Activated CD4-positive, alpha-beta memory T cell treated with anti-CD3 and anti-CD28 coated beads, Interleukin-2, amount 10 ng/mL, durations not matched to agents 7 days and 5 days (primary cell): ENCODE measurements at regions not wholly inside any gene's neighbourhood (a gene's known extent, or its start where the extent isn't known, plus 50 kb on each side); places are given as distances from the start of the nearest gene placed in this dataset.

Experiments used
- CTCF ChIA-PET: fragments of 350-600 bp; sonication (Branson Sonifier 250); formaldehyde crosslinking; loops from one replicate; lab custom pipeline; 2021; ENCODE audit warnings: antibody characterized with exemption, inconsistent platforms; lab: Charles Lee
- POLR2A ChIA-PET: fragments of 350-600 bp; sonication (Branson Sonifier 250); formaldehyde crosslinking; loops from one replicate; lab custom pipeline; 2021; ENCODE audit warnings: antibody characterized with exemption; lab: Charles Lee
- DNase-seq: peaks from one replicate; pipeline ENCODE4 v3.0.0-alpha.2; 2020
- H3K27ac Mint-ChIP-seq: one replicate; pipeline ENCODE4 v1.8.0; 2021; ENCODE audit warnings: mild to moderate bottlenecking, mixed read lengths
- H3K27me3 Mint-ChIP-seq: one replicate; pipeline ENCODE4 v1.8.0; 2021; ENCODE audit warnings: mixed read lengths
- H3K36me3 Mint-ChIP-seq: one replicate; pipeline ENCODE4 v1.8.0; 2021; ENCODE audit warnings: low read depth, mixed read lengths
- H3K4me1 Mint-ChIP-seq: one replicate; pipeline ENCODE4 v1.8.0; 2021; ENCODE audit warnings: mixed read lengths
- H3K4me3 Mint-ChIP-seq: one replicate; pipeline ENCODE4 v1.8.0; 2021; ENCODE audit warnings: mild to moderate bottlenecking, mixed read lengths
- H3K9me3 Mint-ChIP-seq: one replicate; pipeline ENCODE4 v1.8.0; 2021; ENCODE audit warnings: mixed read lengths

DNA sequence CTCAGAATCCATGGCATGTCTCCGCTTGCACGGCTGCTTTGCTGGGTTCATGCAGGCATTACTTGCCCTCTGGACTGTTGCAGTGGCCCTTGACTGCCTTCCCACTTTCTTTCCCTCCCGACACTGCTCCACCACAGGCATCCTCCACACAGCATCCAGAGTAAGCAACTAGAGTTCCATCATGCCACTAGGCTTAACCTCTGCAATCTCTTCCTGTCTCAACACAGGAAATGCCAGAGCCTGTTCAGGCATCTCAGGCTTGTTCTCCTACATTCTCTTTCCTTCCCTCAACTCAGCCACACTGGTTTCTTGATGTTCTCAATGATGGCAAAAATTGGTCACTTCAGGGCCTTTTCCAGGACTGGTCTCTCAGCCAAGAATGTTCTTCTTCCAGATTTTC lies 284.5 kb upstream of the KLF6 start:
- CTCF ChIA-PET = no interaction called here

DNA sequence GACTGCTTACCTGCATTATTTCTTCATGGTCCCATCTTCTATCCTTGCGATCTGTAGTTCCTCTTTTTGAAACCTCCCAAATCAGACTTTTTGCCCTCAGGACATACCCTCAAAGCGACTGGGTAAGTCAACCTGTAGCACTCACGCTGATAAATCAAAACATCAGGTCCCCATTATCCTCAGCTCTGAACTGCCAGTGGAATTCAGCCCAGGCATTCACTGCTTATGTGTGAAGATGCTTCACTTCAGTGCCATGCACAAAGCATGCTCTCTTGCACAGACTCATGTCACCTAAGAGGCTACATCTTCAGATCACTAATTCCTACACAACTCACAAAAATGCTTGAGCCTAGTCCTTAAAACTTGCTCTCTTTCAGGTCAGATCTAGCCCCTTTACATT lies 283.6 kb upstream of the KLF6 start:
- CTCF ChIA-PET = no interaction called here
- POLR2A ChIA-PET = interaction anchor here (1.1 kb wide), 1 partner anchor 284 kb away, joined by 3 read pairs; the partner anchor contains the start of gene KLF6
- H3K27ac Mint-ChIP-seq = no peak overlapping the region
- H3K9me3 Mint-ChIP-seq = no peaks in the 10 kb centered on the region
- no peaks in the 10 kb centered on the region for H3K36me3 Mint-ChIP-seq
- no peak for DNase-seq
- peaks cover 9% of the 10 kb centered on the region for H3K4me1 Mint-ChIP-seq
- H3K4me3 Mint-ChIP-seq = no peak overlapping the region
- no peaks in the 10 kb centered on the region for H3K27me3 Mint-ChIP-seq

More for the DNA sequence above, 284.5 kb upstream of the KLF6 start:
- Mint-ChIP-seq H3K27me3 (no peaks in the 10 kb centered on the region), H3K4me3 (no peak overlapping the region), H3K36me3 (no peaks in the 10 kb centered on the region), H3K4me1 (peaks cover 18% of the 10 kb centered on the region), H3K27ac (no peak overlapping the region), H3K9me3 (no peaks in the 10 kb centered on the region)
- POLR2A ChIA-PET = no interaction called here
- no peak for DNase-seq

DNA sequence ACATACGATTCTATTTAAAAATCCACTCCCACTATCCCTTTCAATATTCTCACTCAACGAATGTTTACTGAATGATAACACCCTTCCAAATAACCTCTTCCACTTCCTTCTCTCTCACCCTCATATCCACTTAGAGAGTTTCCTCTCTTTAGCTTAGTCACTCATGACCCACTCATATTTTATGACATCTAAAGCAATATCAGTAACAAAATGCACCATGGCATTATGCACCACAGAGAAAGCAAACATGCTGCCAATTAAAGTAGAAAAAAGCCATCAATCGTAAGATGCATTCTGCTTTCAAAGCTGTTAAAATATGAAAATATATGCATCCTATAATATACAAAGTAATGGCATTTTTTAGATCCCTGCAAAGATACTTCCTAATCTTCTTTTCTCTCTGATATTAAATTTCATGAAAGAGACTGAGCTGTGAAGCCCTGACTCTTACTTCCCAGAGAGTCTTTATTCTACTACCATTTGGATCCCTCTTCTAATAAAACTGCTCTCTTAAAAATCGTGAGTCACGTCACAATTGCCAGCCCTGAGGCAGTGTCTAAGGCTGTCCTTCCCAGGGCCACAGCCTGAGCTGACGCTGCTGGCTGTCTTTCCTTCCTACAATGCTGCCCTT lies 283.0 kb upstream of the KLF6 start:
- no peaks in the 10 kb centered on the region for H3K36me3 Mint-ChIP-seq
- no peaks in the 10 kb centered on the region for H3K9me3 Mint-ChIP-seq
- DNase-seq = no peak
- peaks cover 9% of the 10 kb centered on the region for H3K4me1 Mint-ChIP-seq
- POLR2A ChIA-PET = interaction anchor here (1.1 kb wide), 1 partner anchor 283 kb away, joined by 3 read pairs; the partner anchor contains the start of gene KLF6
- no peak overlapping the region for H3K27ac Mint-ChIP-seq
- H3K27me3 Mint-ChIP-seq = no peaks in the 10 kb centered on the region
- no peak overlapping the region for H3K4me3 Mint-ChIP-seq
- CTCF ChIA-PET = no interaction called here

DNA sequence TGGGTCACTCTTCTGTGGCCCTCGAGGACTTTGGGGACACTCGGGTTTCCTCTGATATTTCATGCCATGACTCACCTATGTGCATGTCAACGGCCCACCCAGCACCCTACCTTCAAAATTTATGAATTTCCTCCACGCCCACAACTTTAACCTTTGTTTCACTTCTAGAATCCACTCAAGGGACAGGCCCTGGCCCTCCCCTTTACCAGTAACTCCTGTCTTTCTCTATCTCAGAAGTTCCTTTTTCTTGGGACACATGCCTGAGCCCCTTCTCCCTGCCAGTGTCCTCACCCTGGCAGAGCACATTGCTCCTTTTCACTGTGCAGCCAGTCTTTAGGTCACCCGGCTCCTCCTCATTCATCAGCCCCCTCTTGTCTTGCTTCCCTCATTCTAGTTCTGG lies 282.5 kb upstream of the KLF6 start:
- Mint-ChIP-seq H3K9me3 (no peaks in the 10 kb centered on the region), H3K36me3 (no peaks in the 10 kb centered on the region), H3K27ac (no peak overlapping the region), H3K27me3 (no peaks in the 10 kb centered on the region), H3K4me1 (peaks cover 9% of the 10 kb centered on the region), H3K4me3 (no peak overlapping the region)
- ChIA-PET CTCF (no interaction called here), POLR2A (interaction anchor here (1.1 kb wide), 1 partner anchor 283 kb away, joined by 3 read pairs; the partner anchor contains the start of gene KLF6)
- no peak for DNase-seq

DNA sequence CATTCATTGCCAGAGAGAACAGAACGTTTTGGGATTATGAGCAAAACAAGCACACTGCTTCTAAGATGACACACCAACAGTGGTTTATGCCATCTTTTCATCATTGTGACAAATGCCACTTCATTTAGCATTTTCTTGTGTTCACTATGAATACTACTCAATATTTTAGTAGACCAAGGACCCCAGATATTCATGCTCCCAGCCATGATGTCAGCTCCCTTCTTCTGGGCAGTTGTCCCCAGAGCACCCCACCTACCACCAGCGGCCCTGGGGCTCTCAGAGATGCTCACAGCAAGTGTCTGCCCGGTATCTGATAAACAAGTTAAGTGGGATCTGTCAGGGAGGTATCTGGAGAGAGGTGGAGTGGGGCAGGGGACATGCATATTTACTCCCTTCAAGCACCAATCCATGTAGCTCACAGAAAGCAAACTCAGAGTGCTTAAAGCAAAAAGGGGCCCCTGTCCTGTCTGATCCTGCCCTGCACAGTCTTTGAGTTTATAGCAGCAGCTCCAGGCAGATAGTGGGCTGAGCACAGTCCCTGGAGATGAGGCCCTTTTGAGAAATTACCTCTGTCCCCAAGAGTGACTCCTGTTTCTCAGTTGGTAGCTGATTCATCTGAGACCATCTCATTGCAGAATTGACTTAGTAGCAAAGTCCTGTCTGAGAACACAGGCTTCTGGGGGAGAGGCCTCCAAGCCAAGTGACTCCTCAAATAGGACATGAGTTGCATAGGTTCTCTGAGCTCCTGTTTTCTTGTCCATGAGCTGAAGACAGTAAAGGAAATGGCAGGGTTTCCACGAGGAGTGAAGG lies 281.8 kb upstream of the KLF6 start:
- ChIA-PET CTCF (no interaction called here), POLR2A (no interaction called here)
- H3K27me3 Mint-ChIP-seq = no peaks in the 10 kb centered on the region
- H3K36me3 Mint-ChIP-seq = no peaks in the 10 kb centered on the region
- no peaks in the 10 kb centered on the region for H3K9me3 Mint-ChIP-seq
- peaks cover 13% of the 10 kb centered on the region for H3K4me1 Mint-ChIP-seq
- DNase-seq = no peak
- H3K27ac Mint-ChIP-seq = no peak overlapping the region
- no peak overlapping the region for H3K4me3 Mint-ChIP-seq

DNA sequence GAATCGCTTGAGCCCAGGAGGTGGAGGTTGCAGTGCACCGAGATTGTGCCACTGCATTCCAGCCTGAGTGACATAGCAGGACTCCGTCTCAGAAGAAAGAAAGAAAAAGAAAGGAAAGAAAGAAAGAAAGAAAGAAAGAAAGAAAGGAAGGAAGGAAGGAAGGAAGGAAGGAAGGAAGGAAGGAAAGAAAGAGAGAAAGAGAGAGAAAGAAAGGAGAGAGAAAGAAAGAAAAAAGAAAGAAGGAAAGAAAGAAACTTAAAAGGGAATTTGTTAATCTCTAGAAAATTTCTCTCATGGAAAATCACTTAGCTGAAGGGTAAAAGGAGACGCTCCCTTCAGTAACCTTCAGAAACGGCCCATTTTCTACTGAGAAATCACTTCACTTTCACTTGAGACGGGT lies 279.5 kb upstream of the KLF6 start:
- no peak for DNase-seq
- ChIA-PET CTCF (no interaction called here), POLR2A (no interaction called here)
- peaks cover 33% of the 10 kb centered on the region for H3K4me1 Mint-ChIP-seq
- no peaks in the 10 kb centered on the region for H3K27me3 Mint-ChIP-seq
- H3K4me3 Mint-ChIP-seq = no peak overlapping the region
- H3K36me3 Mint-ChIP-seq = no peaks in the 10 kb centered on the region
- no peaks in the 10 kb centered on the region for H3K9me3 Mint-ChIP-seq
- no peak overlapping the region for H3K27ac Mint-ChIP-seq

DNA sequence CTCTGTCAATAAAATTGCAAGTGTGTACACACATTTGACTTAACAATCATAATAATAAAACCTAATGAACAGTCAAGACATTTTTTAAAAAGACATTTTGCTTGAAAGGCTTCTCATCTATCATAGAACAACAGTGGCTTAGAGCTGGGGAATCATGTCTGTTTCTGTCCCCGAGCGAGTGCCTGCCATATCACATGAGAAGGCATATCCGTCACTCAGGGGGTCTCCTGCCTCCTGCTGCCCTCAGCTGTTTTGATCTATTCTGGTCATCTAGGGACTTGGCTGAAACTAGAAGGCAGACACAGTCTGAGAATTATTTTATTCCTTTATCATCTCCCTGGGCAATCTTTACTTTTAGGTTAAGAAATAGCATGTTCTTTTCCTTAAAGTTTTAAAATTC lies 278.7 kb upstream of the KLF6 start:
- POLR2A ChIA-PET = no interaction called here

GRCh38 chr10:4062751-4063150 lies 277.7 kb upstream of the KLF6 start:
- H3K27ac Mint-ChIP-seq = no peak overlapping the region
- ChIA-PET CTCF (no interaction called here), POLR2A (no interaction called here)
- H3K9me3 Mint-ChIP-seq = no peaks in the 10 kb centered on the region
- H3K36me3 Mint-ChIP-seq = no peaks in the 10 kb centered on the region
- no peak for DNase-seq
- no peaks in the 10 kb centered on the region for H3K27me3 Mint-ChIP-seq
- peaks cover 38% of the 10 kb centered on the region for H3K4me1 Mint-ChIP-seq
- no peak overlapping the region for H3K4me3 Mint-ChIP-seq

More for the DNA sequence above, 278.7 kb upstream of the KLF6 start:
- no peaks in the 10 kb centered on the region for H3K27me3 Mint-ChIP-seq
- H3K27ac Mint-ChIP-seq = no peak overlapping the region
- no peaks in the 10 kb centered on the region for H3K36me3 Mint-ChIP-seq
- DNase-seq = no peak
- no peaks in the 10 kb centered on the region for H3K9me3 Mint-ChIP-seq
- CTCF ChIA-PET = no interaction called here
- peaks cover 36% of the 10 kb centered on the region for H3K4me1 Mint-ChIP-seq
- no peak overlapping the region for H3K4me3 Mint-ChIP-seq

GRCh38 chr10:4062072-4062471 lies 277.1 kb upstream of the KLF6 start:
- Mint-ChIP-seq H3K27ac (no peak overlapping the region), H3K27me3 (no peaks in the 10 kb centered on the region)
- CTCF ChIA-PET = no interaction called here

GRCh38 chr10:4061441-4061951 lies 276.5 kb upstream of the KLF6 start:
- POLR2A ChIA-PET = interaction anchor here (0.7 kb wide), 1 partner anchor 10 kb away, joined by 3 read pairs; no protein-coding TSS in a partner anchor

More at GRCh38 chr10:4062072-4062471, 277.1 kb upstream of the KLF6 start:
- peaks cover 38% of the 10 kb centered on the region for H3K4me1 Mint-ChIP-seq
- no peaks in the 10 kb centered on the region for H3K36me3 Mint-ChIP-seq
- no peaks in the 10 kb centered on the region for H3K9me3 Mint-ChIP-seq
- H3K4me3 Mint-ChIP-seq = no peak overlapping the region
- DNase-seq = no peak
- POLR2A ChIA-PET = interaction anchor here (0.7 kb wide), 1 partner anchor 9 kb away, joined by 3 read pairs; no protein-coding TSS in a partner anchor

DNA sequence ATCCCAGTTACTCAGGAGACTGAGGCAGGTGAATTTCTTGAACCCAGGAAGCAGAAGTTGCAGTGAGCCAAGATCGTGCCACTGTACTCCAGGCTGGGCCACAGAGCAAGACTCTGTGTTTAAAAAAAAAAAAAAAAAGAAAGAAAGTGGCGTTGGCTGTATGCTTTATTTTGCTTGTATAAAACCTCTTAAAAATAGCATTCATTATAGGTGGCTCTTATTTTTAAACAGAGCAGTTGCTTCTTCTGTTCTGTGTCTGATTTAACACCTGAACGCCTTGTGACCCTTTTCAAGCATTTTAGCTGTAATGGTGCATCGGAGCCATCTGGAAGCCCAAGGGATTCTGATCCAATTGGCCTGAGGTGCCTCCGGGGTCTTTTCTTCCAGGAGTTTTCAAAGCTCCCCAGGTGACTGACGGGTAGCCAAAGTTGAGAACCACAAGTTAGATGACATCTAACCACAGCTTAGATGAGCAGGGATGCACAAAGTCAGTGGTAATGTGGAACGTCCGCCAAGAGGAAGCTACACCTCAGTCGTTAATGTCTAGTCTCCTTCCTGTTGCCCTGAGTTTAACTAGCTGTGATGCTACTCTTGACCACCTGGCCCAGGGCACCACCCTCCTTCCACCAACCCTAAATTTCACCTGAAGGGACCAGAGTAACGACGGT lies 274.6 kb upstream of the KLF6 start:
- no peaks in the 10 kb centered on the region for H3K27me3 Mint-ChIP-seq
- no peaks in the 10 kb centered on the region for H3K9me3 Mint-ChIP-seq
- no peaks in the 10 kb centered on the region for H3K36me3 Mint-ChIP-seq
- no peak overlapping the region for H3K4me3 Mint-ChIP-seq
- ChIA-PET CTCF (no interaction called here), POLR2A (interaction anchor here (0.6 to 2.5 kb wide), 6 partner anchors 12 to 275 kb away, joined by 3 to 15 read pairs (median 6); partner anchors contain the start of gene KLF6)
- peak; percentile 49 for DNase-seq
- peak overlapping the region; percentile 70 for H3K27ac Mint-ChIP-seq
- peaks cover 29% of the 10 kb centered on the region for H3K4me1 Mint-ChIP-seq

More at GRCh38 chr10:4061441-4061951, 276.5 kb upstream of the KLF6 start:
- no peak overlapping the region for H3K27ac Mint-ChIP-seq
- no peaks in the 10 kb centered on the region for H3K9me3 Mint-ChIP-seq
- CTCF ChIA-PET = no interaction called here
- peaks cover 35% of the 10 kb centered on the region for H3K4me1 Mint-ChIP-seq
- H3K4me3 Mint-ChIP-seq = no peak overlapping the region
- H3K27me3 Mint-ChIP-seq = no peaks in the 10 kb centered on the region
- DNase-seq = no peak
- no peaks in the 10 kb centered on the region for H3K36me3 Mint-ChIP-seq

- ChIA-PET CTCF (interaction anchor here (0.6 kb wide), 1 partner anchor 211 kb away, joined by 3 read pairs; no protein-coding TSS in a partner anchor), POLR2A (interaction anchor here (2.5 kb wide), 1 partner anchor 15 kb away, joined by 11 read pairs; no protein-coding TSS in a partner anchor)
- H3K4me1 Mint-ChIP-seq = peaks cover 29% of the 10 kb centered on the region
- no peaks in the 10 kb centered on the region for H3K27me3 Mint-ChIP-seq
- H3K9me3 Mint-ChIP-seq = no peaks in the 10 kb centered on the region
- DNase-seq = no peak
- H3K27ac Mint-ChIP-seq = no peak overlapping the region
- H3K4me3 Mint-ChIP-seq = no peak overlapping the region
- H3K36me3 Mint-ChIP-seq = no peaks in the 10 kb centered on the region
These were observed 273.6 kb upstream of the KLF6 start for GRCh38 chr10:4058514-4059029.
